HG03354 (cell line): ENCODE measurements at regions not wholly inside any gene's neighbourhood (a gene's known extent, or its start where the extent isn't known, plus 50 kb on each side); places are given as distances from the start of the nearest gene placed in this dataset.
"Not testable (repeated sequence)": the region's sequence is repeated elsewhere in the genome, so short reads cannot be mapped to it uniquely, and the experiment has no call there.

Source experiments
- ATAC-seq: cut with Tn5 transposase; IDR thresholded peaks from one replicate; pipeline ENCODE4 v1.9.1; 2021; ENCODE audit warnings: mild to moderate bottlenecking; ENCODE audit not compliant: unreplicated experiment, poor library complexity, severe bottlenecking

DNA sequence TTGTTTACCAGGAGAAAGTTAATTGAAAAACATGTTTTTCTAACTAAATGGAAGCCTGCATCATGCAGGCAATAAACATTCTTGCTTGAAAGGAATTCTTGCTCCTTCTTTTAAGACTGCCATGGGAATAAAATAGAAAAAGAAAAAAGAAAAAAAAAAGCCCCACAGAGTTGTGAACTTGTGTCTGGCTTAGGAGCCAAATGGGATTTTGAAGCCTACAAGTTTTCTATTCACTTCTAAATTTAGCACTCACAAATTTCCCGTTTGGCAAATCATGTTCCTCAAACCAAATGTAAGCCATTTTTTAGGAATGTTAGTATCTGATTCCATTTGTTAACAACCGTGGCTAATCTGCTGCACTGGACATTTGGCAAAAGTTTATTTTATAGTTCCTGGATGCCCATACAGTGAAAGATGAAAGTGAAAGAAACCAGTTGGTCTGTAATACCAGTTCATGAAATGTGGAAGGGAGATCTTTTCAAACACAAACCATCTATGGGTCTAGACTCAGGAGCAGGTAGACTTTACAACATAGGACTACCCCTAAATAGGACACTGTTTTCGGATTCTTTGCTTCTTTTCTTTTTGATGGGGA, 133.8 kb upstream of the GMNC start:
- ATAC-seq, result no peak

DNA sequence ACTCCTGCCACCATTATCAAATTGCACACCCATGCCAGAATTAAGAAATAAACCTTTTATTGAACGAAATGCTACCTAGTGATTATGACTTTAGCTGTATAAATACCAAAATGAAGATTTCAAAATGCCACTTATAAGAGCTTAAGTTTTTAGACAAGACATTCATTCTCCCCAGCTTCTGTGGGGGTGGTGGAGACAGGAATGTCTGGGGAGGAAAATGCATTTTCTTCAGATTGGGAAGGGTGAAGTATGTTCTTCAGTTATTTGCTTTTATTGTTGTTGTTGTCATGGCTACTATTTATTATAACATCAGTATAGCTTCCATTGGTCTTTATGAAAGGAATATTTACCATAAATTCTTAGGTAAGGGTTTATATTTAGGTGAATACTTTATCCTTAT, 132.7 kb upstream of the GMNC start:
- no peak for ATAC-seq

DNA sequence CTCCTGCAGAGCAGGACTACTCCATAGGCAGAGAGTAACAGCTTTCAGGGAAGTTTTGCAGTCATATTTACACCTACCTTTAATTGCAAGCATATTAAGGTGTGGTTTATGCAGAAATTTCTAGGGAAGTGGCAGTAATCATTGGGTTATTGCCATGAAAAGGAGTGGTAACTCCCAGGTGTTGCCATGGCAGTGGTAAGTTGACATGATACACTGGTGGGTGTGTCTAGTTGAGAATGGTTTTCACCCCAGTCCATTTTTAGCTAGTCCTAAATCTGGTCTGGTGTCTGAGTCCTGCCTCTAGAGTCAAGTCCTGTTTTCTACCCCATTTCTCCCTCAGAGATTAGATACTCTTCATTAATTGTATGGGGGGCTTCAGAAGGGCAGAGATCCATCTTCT, 128.4 kb upstream of the GMNC start:
- ATAC-seq, result no peak

DNA sequence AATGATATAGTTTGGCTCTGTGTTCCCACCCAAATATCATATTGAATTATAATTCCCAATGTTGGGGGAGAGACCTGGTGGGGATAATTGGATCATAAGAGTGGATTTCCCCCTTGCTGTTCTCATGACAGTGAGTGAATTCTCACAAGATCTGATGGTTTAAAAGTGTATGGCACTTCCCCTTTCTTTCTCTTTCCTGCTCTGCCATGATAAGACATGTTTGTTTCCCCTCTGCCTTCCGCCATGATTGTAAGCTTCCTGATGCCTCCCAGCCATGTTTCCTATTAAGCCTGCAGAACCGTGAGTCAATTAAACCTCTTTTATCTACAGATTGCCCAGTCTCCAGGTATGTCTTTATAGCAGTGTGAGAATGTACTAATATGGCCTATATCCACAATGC, 126.7 kb upstream of the GMNC start:
- no peak for ATAC-seq

DNA sequence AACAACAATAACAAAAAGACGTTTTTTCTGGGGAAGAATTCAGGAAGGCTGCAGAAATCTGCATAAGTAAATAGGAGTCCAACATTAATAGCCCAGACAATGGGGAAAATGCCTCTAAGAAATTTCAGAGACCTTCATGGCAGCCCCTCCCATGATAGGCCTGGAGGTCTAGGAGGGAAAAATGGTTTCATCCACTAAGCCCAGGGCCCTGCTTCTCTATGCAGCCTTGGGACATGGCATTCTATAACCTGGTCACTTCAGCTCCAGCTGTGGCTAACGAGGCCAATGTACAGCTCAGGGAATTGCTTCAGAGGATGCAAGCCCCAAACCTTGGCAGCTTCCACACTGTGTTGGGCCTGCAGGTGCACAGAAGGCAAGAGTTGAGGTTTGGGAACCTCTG, 125.6 kb upstream of the GMNC start:
- no peak for ATAC-seq

DNA sequence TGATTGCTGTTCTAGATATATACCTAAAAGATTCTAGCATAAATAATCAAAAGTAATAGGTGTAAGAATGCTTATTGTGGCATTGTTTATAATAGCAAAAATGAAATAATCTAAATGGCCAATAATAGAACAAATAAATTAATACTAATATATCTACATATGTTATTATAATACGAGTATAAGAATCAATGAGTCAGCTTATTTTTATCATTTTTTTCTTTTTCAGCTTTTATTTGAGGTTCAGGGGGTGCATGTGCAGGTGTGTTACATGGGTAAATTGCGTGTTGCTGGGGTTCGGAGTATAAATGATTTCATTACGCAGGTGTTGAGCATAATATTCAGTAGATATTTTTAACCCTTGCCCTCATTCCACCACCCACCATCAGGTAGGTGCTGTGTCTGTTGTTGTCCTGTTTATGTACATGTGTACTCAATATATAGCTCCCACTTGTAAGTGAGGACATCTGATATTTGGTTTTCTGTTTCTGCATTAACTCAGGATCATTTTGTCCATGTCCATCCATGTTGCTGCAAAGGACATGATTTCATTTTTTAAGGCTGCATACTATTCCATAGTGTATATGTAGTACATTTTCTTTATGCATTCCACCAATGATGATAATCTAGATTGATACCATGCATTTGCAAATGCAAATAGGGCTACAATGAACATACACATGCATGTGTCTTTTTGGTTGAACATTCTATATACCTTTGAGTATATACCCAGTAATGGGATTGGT, 122.2 kb upstream of the GMNC start:
- no peak for ATAC-seq

DNA sequence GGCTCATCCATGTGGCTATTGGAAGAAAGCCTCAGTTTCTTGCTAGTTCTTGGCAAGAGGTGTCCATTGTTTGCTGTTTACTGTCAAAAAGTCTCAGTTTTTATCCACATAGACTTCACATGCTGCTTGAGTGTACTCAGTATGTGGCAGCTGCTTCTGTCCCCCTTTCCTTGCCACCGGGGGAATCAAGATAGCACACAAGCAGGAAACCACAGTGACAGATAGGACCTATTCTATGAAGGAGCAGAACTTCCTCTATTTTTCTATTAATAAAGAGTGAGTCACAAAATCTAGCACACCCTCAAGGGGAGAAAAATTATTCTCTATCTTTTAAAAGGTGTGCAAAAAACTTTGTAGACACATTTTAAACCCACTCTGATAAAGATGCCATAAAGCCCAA, 121.4 kb upstream of the GMNC start:
- no peak for ATAC-seq

DNA sequence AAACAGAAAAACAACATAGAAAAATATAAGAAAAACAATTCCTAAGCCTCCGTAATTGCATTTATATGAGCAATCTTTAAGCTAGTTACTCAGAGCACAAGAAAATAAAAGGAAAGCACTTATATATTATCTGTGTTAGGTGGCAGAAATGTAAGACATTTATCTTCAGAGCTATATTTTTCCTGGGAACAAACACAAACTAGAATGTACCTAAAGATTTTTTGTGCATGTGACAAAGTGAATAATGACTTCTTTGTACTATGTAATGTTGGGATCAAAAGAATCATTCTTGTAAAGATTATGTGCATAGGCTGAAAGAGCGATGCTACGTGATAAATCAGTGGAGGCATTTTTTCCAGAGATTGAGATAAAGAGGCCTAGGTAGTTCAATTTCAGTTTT, 111.3 kb upstream of the GMNC start:
- ATAC-seq, result no peak

DNA sequence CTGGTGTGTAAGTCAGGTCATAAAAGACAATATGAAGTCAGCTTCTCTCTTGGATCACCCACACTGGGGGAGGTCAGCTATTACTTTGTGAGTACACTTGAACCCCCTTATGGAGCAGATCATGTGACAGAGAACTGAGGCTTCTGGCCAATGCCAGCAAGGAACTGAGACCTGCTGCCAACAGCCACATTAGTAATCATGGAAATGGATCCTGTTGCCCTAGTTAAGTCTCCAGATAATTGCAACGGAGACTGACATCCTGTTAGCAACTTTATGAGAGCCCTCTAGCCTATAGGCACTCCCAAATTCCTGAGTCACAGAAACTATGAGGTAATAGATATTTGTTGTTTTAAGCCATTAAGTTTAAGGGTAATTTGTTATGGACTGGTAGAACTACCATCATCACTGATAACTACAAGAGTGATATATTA, 110.4 kb upstream of the GMNC start:
- no peak for ATAC-seq

DNA sequence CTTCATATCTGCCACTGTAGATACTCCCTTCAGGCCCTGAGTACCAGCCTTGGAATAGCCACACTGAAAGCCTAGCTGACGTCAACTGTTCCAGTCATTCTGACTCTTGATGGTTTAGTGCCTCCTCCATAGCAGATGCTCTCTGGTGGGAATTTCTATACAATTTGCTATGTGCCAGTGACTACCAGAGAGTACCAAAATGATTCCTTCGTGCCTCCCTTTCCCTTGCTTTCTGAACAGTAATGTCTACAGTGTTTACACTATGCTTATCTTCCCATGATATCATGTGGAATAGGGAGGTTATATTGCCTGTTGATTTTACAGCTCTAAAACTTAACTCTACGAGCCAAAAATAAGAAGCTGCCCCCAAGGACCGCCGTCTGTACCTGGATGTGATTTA, 109.7 kb upstream of the GMNC start:
- ATAC-seq, result no peak

DNA sequence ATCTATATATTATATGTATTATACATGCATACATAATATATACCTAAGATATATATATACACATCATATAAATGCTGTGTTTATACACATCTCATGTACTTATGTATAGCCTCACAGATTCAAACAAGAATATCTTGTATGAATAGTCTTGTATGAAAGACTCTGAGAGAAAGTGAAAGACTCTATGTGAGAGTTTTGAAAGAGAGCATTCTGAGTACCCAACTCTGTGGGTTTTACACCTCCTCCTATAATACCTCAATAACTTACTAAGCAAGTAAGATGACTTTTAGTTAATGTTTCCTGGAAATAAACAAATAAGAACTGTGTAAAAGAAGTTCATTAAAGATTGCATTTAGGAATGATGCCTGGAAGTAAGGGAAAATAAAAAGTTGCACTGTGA, 108.1 kb upstream of the GMNC start:
- ATAC-seq, result no peak

DNA sequence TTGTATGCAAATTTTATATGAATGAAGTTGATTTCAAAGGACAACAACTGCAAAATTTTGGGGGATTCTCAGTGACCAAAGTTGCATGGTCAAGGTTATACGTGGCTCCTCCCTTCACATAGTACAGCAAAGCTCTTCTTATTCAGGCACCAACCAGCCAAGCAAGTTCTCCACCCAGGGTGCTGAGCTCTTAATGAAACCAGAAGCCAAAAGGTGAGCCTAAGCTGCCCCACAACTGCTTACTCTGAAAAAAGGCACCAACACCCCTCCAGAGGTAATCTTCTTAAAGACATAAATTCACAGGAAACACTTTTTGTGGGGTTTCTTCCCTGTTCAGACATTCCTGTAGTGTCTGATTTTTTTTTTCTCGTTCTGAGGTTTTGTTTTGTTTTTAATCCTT, 106.1 kb upstream of the GMNC start:
- ATAC-seq, result no peak

DNA sequence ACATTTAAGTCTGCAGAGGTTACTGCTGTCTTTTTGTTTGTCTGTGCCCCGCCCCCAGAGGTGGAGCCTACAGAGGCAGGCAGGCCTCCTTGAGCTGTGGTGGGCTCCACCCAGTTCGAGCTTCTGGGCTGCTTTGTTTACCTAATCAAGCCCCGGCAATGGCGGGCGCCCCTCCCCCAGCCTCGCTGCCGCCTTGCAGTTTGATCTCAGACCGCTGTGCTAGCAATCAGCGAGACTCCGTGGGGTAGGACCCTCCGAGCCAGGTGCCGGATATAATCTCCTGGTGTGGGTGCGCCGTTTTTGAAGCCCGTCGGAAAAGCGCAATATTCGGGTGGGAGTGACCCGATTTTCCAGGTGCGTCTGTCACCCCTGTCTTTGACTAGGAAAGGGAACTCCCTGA, 102.4 kb upstream of the GMNC start:
- ATAC-seq, result not testable (repeated sequence)

DNA sequence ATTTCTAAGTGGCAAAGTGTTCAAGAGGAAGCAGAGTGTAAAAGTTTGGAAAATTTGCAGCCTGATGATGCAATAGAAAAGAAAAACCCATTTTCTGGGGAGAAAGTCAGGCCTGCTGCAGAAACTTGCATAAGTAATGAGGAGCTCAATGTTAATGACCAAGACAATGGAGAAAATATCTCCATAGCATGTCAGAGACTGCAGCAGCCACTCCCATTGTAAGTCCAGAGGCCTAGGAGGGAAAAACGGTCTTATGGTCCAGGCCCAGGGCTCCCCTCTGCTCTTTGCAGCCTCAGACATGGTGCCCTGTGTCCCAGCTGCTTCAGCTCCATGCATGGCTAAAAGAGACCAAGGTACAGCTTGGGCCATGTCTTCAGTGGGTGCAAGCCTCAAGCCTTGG, 96.6 kb upstream of the GMNC start:
- no peak for ATAC-seq

DNA sequence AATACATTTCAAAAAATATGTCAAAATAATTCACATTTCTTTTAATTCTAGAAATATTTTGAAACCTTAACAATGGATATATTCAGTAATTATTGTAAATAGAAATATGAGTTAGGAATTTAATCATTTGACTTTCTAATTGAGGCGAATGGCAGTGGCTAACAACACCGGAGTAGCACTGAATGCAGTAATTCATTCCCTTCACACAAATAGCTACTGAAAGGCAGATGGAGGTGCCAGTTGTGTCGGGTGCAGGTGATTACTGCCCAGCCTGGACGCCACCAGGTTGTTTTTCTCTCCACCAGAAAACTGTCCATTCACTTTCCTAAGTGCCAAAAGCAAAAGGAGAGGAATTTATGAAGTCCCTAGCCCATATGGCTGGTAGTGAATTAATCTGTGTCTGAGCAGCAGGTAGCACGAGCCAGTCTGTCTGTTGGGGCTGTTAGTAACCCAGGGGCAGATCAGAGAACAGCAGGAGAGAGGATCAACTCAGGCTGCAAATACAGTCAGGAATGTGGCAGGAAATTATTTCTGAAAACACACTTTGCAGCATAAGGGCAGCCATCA, 79.3 kb upstream of the GMNC start:
- no peak for ATAC-seq

DNA sequence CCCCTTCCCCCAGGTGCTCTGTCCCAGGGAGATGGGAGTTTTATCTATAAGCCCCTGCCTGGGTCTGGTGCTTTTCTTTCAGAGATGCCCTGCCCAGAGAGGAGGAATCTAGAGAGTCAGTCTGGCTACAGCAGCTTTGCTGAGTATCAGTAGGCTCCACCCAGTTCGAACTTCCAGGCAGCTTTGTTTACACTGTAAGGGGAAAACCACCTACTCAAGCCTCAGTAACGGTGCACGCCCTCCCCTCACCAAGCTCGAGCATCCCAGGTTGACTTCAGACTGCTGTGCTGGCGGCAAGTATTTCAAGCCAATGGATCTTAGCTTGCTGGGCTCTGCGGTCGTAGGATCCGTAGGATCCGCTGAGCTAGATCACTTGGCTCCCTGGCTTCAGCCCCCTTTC, 72.1 kb upstream of the GMNC start:
- not testable (repeated sequence) for ATAC-seq

DNA sequence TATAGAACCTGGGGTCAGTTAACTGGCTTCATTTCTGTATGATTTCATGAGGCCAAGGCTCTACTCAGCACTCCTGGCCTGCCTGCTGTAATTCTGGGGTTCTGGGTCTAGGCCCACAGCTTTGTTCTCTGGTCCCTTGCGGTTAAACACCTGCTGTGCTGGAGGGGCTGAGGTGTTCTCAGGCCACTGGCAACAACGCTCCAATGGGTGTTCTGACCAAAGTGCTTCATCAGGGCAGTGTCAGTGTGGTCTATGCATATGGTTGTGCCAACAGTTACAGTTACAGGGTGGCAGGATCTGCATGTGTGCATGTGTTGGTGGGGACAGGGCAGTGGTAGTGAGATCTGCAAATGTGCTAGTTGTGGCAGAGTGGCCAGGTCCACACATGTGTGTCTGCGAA, 64.1 kb upstream of the GMNC start:
- no peak for ATAC-seq

DNA sequence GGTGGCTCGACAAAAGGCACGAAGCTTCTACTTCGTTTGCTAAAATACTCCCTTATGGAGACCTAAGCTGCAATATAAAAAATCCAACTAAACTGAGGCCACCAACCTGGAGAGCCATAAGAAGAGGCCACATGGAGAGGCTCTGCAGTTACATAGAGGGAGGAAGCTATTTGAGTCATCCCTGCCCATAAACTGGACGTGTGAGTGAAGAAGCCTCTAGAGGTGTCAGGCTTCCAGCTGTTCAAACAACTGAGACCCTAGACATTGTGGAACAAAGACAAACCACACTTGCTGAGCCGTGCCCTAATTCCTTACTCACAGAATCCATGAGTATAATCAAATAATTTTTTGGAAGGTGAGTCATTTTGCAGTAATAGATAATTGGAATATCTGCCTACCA, 50.2 kb upstream of the GMNC start:
- no peak for ATAC-seq
